ENCODE measurements at regions not wholly inside any gene's neighbourhood (a gene's known extent, or its start where the extent isn't known, plus 50 kb on each side); places are given as distances from the start of the nearest gene placed in this dataset.

DNA sequence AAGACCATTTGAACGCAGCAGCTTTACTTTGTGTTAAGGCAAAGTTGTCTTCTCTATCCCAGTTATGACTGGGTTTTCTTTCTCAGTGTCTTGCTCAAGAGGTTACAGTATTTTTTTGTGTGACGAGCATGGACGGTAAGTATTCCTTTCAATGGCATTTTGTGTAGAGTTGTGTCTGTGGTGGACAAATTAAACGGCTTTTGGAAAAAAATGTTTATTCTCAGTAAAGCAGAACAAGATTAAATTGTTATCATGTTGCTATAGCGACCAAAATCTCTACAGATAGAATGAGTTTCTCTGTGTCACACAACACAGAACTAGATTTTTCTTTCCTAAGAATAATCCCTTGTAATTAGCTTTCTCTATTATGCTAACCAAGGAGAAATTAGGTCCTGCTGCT, 417.1 kb downstream of the AEBP2 start:
- peak overlapping the region; percentile 8 for H3K4me3 ChIP-seq
- no peak for DNase-seq (ENCODE audit: low spot score in 2 of 2)
- WGBS = 49% methylated on average over 5 of the region's 5 CpGs

DNA sequence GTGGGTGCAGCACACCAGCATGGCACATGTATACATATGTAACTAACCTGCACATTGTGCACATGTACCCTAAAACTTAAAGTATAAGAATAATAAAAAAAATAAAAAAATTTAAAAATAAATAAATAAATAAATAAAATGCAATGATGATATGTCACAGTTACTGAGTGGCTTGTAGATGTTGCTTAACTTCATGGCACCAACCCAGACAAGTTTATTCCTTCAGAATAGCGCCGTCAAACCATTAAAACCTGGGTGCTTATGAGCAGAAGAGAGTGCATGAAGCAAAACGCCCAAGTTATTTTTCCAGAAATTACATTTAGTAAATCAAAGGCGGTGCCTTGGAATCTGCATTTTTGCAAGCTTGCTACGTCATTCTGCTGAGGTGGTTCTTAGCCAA, 417.9 kb downstream of the AEBP2 start:
- TF ChIP-seq POLR2A (IDR thresholded peaks at IDR 0.05) = no peak
- TF ChIP-seq, protein P1, sequence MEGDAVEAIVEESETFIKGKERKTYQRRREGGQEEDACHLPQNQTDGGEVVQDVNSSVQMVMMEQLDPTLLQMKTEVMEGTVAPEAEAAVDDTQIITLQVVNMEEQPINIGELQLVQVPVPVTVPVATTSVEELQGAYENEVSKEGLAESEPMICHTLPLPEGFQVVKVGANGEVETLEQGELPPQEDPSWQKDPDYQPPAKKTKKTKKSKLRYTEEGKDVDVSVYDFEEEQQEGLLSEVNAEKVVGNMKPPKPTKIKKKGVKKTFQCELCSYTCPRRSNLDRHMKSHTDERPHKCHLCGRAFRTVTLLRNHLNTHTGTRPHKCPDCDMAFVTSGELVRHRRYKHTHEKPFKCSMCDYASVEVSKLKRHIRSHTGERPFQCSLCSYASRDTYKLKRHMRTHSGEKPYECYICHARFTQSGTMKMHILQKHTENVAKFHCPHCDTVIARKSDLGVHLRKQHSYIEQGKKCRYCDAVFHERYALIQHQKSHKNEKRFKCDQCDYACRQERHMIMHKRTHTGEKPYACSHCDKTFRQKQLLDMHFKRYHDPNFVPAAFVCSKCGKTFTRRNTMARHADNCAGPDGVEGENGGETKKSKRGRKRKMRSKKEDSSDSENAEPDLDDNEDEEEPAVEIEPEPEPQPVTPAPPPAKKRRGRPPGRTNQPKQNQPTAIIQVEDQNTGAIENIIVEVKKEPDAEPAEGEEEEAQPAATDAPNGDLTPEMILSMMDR (IDR thresholded peaks at IDR 0.05) = no peak
- no peak for TF ChIP-seq POLR2AphosphoS5 (IDR thresholded peaks at IDR 0.05)
- no peak for TF ChIP-seq EP300 (IDR thresholded peaks at IDR 0.05)
- no peaks in the 10 kb centered on the region for H3K36me3 ChIP-seq
- no peak for DNase-seq (ENCODE audit: low spot score in 2 of 2)
- H3K4me1 ChIP-seq = peaks cover 13% of the 10 kb centered on the region
- no peak overlapping the region for H3K4me3 ChIP-seq
- H3K9me3 ChIP-seq = no peaks in the 10 kb centered on the region
- no peaks in the 10 kb centered on the region for H3K27me3 ChIP-seq
- 89% methylated on average over 5 of the region's 5 CpGs for WGBS
- no peak overlapping the region for H3K27ac ChIP-seq

More for the DNA sequence above, 417.1 kb downstream of the AEBP2 start:
- Histone ChIP-seq H3K4me1 (peaks cover 13% of the 10 kb centered on the region), H3K27me3 (no peaks in the 10 kb centered on the region), H3K36me3 (no peaks in the 10 kb centered on the region), H3K9me3 (no peaks in the 10 kb centered on the region), H3K27ac (peak overlapping the region; percentile 17)
- TF ChIP-seq EP300 (IDR thresholded peaks at IDR 0.05) (no peak), POLR2AphosphoS5 (IDR thresholded peaks at IDR 0.05) (no peak), POLR2A (IDR thresholded peaks at IDR 0.05) (no peak)
- TF ChIP-seq, protein P1 (IDR thresholded peaks at IDR 0.05) = no peak

DNA sequence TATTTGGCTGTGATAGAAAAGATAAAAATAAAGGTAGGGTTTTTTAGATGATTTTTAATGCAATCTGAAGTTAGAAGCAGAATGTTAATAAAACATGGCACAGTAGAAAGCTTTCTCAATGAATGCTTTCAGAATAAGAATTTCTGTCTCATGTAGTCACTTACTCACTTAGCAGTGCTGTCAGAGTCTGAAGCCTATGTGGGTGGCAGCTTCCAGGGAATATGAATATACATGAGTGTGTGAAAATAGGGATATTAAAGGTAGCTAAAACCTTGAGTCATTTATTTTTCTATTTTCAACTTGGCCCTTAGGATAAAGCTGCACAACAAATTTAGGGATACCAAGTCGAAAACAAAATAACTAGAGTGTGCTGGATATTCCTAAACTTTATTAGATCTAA, 427.9 kb downstream of the AEBP2 start:
- WGBS = 90% methylated on average over 1 of the region's 1 CpG
- Histone ChIP-seq H3K4me1 (no peaks in the 10 kb centered on the region), H3K36me3 (no peaks in the 10 kb centered on the region), H3K27me3 (no peaks in the 10 kb centered on the region), H3K4me3 (no peak overlapping the region), H3K27ac (no peak overlapping the region), H3K9me3 (no peaks in the 10 kb centered on the region)
- TF ChIP-seq, protein P1 (IDR thresholded peaks at IDR 0.05) = no peak
- no peak for TF ChIP-seq EP300 (IDR thresholded peaks at IDR 0.05)
- no peak for TF ChIP-seq POLR2AphosphoS5 (IDR thresholded peaks at IDR 0.05)
- TF ChIP-seq POLR2A (IDR thresholded peaks at IDR 0.05) = no peak
- DNase-seq (ENCODE audit: low spot score in 2 of 2) = no peak

DNA sequence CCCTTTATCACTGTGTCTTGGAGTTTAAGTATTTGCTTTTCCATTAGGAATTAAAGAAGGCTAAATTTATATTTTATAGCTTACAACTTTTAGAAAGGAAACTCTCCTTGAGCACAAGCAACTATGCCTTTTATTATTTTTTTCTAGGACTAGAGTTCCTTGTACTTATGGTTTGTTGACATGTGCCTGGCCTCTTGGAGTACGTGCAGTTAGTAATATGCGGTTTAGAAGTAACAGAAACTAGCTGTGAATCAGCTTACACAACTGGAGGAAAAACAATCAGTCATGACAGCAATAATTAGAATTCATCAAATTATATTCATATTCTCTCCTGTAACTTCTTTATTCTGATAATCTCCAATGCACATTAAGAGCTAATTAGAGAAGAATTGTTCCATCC, 428.7 kb downstream of the AEBP2 start:
- no peak for DNase-seq (ENCODE audit: low spot score in 2 of 2)
- Histone ChIP-seq H3K4me1 (no peaks in the 10 kb centered on the region), H3K36me3 (no peaks in the 10 kb centered on the region), H3K4me3 (no peak overlapping the region), H3K27me3 (no peaks in the 10 kb centered on the region), H3K9me3 (no peaks in the 10 kb centered on the region), H3K27ac (no peak overlapping the region)
- WGBS = 67% methylated on average over 2 of the region's 2 CpGs
- TF ChIP-seq, protein P1 (IDR thresholded peaks at IDR 0.05) = no peak

DNA sequence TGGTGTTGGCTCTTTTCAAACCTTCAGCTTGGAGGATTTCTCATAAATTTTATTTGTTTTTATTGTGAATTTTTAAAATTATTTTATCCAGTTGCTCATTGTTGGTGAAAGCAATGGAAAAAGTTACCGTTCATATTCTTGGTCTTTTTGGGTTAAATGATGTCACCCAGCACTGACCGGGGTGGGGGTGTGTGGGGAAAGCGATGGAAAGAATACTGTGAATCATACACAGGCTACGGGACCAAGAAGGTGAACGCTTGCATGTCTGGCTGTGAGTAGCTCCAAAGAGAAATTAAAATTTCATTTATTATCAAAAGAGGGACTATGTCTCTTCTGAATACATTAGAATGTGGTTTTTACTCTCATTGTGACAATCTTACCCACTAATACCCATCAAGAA, 430.1 kb downstream of the AEBP2 start:
- no peak overlapping the region for H3K4me3 ChIP-seq
- H3K36me3 ChIP-seq = no peaks in the 10 kb centered on the region
- H3K27ac ChIP-seq = no peak overlapping the region
- DNase-seq (ENCODE audit: low spot score in 2 of 2) = no peak
- WGBS = 81% methylated on average over 5 of the region's 5 CpGs
- H3K4me1 ChIP-seq = no peaks in the 10 kb centered on the region
- no peaks in the 10 kb centered on the region for H3K9me3 ChIP-seq
- H3K27me3 ChIP-seq = no peaks in the 10 kb centered on the region
- TF ChIP-seq POLR2A (IDR thresholded peaks at IDR 0.05) = no peak
- TF ChIP-seq, protein P1 (IDR thresholded peaks at IDR 0.05) = no peak
- no peak for TF ChIP-seq EP300 (IDR thresholded peaks at IDR 0.05)
- no peak for TF ChIP-seq POLR2AphosphoS5 (IDR thresholded peaks at IDR 0.05)

All from suprapubic skin (tissue), 4 donors.